Adrenal gland (tissue), 5 donors: ENCODE measurements at regions not wholly inside any gene's neighbourhood (a gene's known extent, or its start where the extent isn't known, plus 50 kb on each side); places are given as distances from the start of the nearest gene placed in this dataset.

Source experiments
- POLR2A ChIP-seq, 2 donors: fragments of 450-650 bp; IDR thresholded peaks; one replicate each; pipeline ENCODE4 v1.6.1; 2017; ENCODE audit warnings: antibody characterized with exemption in 2 of 2, mild to moderate bottlenecking in 2 of 2, moderate library complexity in 1 of 2
- TF ChIP-seq, protein P1 (sequence below), 6 experiments: fragments of 450-650 bp in 4 of 6; fragments of 200-600 bp in 2 of 6; sonication (generic) in 1 of 6; IDR thresholded peaks; 1 replicate in 5 of 6; 2 replicates in 1 of 6; pipeline versions ENCODE4 v1.5.1 to v1.8.0; 2016 to 2021; ENCODE audit warnings: antibody characterized with exemption in 6 of 6, mild to moderate bottlenecking in 2 of 6, moderate library complexity in 1 of 6
- donor health status: DM: no; HTN: no; CAD: no.

DNA sequence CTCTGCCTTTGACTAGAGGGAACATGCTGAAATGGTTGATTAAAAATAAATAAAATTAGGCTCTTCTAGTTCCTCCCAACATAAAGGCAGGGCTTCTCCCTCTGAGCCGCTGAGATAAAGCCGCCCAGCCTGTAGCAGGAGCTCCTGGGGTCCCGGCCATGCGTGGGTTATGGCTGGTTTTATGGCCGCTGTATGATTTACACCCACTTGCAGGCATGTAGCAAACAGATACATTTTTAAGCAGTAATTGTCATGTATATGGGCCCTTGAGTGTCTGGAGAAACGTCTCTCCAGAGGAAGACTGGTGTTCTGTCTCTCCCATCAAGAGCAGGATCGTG is 201.0 kb upstream of the TNRC6C start:
- TF ChIP-seq, protein P1, sequence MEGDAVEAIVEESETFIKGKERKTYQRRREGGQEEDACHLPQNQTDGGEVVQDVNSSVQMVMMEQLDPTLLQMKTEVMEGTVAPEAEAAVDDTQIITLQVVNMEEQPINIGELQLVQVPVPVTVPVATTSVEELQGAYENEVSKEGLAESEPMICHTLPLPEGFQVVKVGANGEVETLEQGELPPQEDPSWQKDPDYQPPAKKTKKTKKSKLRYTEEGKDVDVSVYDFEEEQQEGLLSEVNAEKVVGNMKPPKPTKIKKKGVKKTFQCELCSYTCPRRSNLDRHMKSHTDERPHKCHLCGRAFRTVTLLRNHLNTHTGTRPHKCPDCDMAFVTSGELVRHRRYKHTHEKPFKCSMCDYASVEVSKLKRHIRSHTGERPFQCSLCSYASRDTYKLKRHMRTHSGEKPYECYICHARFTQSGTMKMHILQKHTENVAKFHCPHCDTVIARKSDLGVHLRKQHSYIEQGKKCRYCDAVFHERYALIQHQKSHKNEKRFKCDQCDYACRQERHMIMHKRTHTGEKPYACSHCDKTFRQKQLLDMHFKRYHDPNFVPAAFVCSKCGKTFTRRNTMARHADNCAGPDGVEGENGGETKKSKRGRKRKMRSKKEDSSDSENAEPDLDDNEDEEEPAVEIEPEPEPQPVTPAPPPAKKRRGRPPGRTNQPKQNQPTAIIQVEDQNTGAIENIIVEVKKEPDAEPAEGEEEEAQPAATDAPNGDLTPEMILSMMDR (IDR thresholded peaks at IDR 0.05), result no peak
- no peak for TF ChIP-seq POLR2A (IDR thresholded peaks at IDR 0.05)
